Stimulated activated naive CD8-positive, alpha-beta T cell treated with anti-CD3 and anti-CD28 coated beads, Interleukin-15, Interleukin-2, amounts not matched to agents 100 U/mL and 50 U/mL, for 24 hours (primary cell): ENCODE measurements at regions not wholly inside any gene's neighbourhood (a gene's known extent, or its start where the extent isn't known, plus 50 kb on each side); places are given as distances from the start of the nearest gene placed in this dataset.
A peak's percentile ranks its signal among the peaks of the same experiment; 100 is the strongest.
"Not testable (repeated sequence)": the region's sequence is repeated elsewhere in the genome, so short reads cannot be mapped to it uniquely, and the experiment has no call there.

Source experiments
- ATAC-seq: fragments of 150-1000 bp; cut with Tn5 transposase; one replicate; pipeline ENCODE4 v1.10.0; 2021
- DNase-seq: peaks from one replicate; pipeline ENCODE4 v3.0.0; 2021

- DNase-seq, ATAC-seq: not testable (repeated sequence)
Measured at GRCh38 chr17:43345515-43345914, 53.3 kb upstream of the ARL4D start.

GRCh38 chr17:43344685-43345084 lies 54.1 kb upstream of the ARL4D start:
- DNase-seq (no peak), ATAC-seq (no peak)

GRCh38 chr17:43342589-43342890 lies 56.3 kb upstream of the ARL4D start:
- ATAC-seq (no peak), DNase-seq (no peak)

DNA sequence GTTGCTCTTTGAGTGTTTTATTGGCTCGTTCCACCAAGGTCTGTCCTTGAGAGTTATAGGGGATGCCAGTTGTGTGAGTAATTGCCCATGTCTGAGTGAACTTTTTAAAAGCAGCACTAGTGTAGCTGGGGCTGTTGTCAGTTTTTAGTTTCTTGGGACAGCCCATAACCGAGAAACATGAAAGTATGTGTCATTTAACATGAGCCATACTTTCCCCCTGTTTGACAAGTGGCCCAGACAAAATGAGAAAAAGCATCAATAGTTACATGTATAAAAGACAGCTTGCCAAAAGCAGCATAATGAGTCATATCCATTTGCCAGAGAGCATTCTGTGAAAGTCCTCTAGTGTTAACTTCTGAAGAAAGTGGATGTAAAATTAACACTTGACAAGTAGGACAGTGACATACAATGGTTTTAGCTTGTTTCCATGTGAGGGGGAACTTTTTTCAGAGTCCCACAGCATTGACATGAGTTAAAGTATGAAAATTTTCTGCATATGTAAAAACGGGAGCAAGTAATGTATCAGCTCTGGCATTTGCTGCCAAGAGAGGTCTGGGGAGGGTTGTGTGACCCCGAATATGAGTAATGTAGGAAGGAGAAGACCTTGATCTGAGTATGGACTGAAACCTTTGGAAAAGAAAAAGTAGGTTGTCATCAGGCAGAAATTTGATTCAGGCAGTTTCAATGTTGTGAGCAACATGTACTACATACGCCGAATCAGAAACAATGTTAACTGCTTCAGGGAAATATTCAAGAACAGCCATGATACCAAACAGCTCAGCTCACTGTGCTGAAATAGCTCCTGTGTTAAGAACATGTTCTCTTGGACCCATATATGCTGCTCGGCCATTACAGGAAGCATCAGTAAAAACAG lies 56.8 kb upstream of the ARL4D start:
- ATAC-seq = peak; percentile 95
- DNase-seq = no peak

DNA sequence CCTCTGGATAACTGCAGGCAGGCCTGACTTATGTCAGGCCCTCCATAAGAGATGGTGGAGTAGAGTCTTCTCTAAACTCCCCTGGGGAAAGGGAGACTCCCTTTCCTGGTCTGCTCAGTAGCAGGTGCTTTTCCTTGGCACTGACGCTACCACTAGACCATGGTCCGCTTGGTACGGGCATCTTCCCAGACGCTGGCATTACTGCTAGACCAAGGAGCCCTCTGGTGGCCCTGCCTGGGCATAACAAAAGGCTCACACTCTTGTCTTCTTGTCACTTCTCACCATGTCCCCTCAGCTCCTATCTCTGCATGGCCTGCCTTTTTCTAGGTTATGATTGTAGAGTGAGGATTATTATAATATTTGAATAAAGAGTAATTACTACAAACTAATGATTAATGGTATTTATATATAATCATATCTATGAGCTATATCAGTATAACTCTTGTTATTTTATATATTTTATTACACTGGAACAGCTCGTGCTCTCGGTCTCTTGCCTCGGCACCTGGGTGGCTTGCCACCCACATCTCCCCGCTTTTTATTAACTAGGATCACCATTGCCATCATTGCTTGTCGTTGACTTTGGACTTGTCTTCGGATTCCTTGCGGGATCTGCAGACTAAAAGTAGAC lies 59.8 kb upstream of the ARL4D start:
- ATAC-seq (no peak), DNase-seq (peak; percentile 72)

DNA sequence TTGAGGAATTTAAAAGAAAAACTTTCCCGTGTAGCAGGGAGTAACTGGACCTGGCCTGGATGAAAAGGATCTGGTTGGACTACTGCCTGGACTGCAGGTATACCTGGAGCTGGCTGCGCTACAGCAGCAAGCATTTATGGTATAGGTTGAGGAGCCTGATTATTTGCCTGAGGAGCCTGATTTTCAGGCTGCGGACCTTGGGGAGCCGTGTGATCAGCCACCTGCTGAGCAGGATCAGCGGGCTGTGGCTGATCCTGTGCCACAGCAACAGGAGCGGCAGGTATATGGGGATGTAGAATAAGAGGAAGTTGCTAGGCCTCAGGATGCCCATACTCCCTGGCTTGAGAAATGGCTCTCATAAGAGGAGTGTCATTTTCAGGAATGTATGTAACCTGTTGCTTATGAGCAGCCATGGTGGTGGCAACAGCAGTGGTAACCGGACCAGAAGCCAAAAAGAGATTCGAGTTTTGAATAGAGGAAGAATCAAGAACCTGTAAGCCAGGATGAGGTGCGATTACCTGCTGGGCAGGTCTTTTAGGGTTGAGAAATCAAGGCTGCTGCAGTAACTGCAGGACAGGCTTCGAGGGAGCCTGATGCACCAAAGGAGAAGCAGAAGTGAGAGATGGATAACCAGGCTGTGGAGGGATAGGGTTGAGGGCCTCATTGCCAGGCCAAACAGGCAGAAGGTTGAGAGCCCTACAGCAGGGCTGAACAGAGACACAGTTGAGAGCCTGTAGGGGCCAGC lies 60.9 kb upstream of the ARL4D start:
- DNase-seq (no peak), ATAC-seq (no peak)

DNA sequence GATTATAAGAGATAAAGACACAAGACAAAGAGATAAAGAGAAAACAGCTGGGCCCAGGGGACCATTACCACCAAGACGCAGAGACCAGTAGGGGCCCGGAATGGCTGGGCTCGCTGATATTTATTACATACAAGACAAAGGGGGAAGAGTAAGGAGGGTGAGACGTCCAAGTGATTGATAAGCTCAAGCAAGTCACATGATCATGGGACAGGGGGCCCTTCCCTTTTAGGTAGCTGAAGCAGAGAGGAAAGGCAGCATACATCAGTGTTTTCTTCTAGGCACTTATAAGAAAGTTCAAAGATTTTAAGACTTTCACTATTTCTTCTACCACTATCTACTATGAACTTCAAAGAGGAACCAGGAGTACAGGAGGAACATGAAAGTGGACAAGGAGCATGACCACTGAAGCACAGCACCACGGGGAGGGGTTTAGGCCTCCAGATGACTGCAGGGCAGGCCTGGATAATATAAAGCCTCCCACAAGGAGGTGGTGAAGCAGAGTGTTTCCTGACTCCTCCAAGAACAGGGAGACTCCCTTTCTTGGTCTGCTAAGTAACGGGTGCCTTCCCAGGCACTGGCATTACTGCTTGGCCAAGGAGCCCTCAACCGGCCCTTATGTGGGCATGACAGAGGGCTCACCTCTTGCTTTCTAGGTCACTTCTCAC lies 63.9 kb upstream of the ARL4D start:
- DNase-seq (no peak), ATAC-seq (no peak)

DNA sequence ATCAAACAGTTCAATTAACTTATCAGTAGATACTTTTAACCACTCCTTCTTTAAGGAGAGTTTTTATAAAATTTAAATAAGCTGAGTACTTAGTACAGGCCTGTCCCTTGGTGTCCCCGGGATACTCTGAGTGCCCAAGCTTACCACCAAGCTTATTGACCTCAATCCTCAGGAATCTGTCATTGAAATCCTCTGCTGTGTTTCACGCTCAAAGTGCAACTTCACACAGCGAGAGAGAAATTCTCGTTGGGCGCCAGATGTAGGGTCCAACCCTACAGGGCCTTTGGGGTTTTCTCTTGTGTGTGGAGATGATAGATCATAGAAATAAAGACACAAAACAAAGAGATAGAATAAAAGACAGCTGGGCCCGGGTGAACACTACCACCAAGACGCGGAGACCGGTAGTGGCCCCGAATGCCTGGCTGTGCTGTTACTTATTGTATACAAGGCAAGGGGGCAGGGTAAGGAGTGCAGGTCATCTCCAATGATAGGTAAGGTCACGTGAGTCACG lies 65.3 kb upstream of the ARL4D start:
- DNase-seq = no peak
- no peak for ATAC-seq

DNA sequence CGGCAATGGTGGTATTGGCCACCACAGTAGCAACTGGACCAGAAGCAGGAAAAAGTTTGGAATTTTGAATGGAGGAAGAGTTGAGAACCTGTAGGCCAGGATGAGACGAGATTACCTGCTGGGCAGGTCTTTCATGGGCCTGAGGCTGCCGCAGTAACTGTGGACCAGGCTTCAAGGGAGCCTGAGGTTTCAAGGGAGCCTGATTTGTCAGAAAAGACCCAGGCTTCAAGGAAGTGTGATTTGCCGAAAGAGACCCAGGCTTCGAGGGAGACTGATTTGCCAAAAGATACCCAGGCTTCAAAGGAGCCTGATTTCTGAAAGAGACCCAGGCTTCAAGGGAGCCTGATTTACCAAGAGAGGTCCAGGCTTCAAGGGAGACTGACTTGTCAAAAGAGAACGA lies 66.6 kb upstream of the ARL4D start:
- DNase-seq = no peak
- ATAC-seq = no peak

GRCh38 chr17:43330876-43331639 lies 67.7 kb upstream of the ARL4D start:
- DNase-seq (no peak), ATAC-seq (no peak)

- DNase-seq (no peak), ATAC-seq (no peak)
Measured at GRCh38 chr17:43329183-43329582, 69.6 kb upstream of the ARL4D start.

GRCh38 chr17:43328650-43329049 lies 70.1 kb upstream of the ARL4D start:
- no peak for DNase-seq

DNA sequence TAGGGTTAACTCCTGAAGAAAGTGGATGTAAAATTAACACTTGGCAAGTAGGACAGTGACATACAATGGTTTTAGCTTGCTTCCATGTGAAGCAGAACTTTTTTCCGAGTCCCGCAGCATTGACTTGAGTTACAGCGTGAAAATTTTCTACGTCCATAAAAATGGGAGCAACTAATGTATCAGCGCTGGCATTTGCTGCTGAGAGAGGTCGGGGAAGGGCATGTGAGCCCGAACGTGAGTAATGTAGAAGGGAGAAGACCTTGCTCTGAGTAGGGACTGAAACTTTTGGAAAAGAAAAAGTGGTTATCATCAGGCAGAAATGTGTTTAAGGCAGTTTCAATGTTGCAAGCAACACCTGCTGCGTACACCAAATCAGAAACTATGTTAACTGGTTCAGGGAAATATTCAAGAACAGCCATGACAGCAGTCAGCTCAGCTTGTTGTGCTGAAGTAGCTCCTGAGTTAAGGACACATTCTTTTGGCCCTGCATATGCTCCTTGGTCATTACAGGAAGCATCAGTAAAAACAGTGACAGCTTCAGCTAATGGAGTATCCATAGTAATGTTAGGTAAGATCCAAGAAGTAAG lies 70.9 kb upstream of the ARL4D start:
- ATAC-seq (no peak), DNase-seq (no peak)

More at GRCh38 chr17:43328650-43329049, 70.1 kb upstream of the ARL4D start:
- ATAC-seq = no peak

DNA sequence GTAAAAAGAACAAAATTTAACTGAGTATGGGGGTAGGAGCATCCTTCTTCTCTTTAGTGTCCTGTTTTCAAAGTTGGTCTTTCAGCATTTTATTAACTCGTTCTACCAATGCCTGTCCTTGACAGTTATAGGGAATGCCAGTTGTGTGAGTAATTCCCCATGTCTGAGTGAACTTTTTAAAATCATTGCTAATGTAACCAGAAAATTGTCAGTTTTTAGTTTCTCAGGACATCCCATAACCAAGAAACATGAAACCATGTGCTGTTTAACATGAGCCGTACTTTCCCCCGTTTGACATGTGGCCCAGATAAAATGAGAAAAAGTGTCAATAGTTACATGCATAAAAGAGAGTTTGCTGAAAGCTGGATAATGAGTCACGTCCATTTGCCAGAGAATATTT lies 71.4 kb upstream of the ARL4D start:
- no peak for DNase-seq
- no peak for ATAC-seq

DNA sequence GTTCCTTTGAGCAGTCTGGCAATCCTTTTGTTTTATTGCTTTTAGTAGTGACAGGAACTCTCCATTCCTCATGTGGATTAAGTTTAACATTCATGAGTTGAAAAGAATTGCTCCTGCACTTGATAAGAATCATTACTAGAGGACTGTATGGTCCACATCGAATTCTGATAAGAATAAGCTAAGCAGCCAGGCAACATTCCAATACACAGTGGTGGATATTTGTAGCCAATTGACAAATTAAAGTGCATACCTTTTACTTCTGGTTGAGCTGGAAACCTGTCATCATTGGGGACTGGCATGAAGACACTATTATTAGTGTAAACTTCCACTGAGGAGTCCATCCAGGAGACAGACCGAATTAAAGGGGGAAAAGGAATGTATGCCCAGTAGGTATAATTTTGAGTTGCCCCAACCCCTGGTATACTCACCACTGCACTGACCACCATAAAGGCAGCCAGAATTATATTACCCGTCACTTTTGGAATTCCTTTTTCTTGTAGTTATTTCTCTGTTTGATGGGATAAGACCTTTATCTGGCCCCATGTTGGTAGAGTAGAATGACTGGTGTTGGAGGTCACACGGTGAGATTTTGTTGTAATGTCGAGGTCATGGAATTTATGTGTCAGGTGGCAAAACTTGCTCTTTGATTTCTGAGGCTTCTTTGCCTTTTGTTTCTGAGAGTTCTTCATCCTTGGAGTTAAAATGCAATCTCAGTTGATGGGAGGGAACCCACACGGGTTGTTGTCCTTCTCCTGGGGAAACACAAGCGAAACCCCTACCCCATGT lies 72.1 kb upstream of the ARL4D start:
- DNase-seq = no peak
- ATAC-seq = no peak

GRCh38 chr17:43324205-43324893 lies 74.4 kb upstream of the ARL4D start:
- ATAC-seq = no peak
- DNase-seq = no peak

GRCh38 chr17:43319293-43320124 lies 79.3 kb upstream of the ARL4D start:
- no peak for ATAC-seq

DNA sequence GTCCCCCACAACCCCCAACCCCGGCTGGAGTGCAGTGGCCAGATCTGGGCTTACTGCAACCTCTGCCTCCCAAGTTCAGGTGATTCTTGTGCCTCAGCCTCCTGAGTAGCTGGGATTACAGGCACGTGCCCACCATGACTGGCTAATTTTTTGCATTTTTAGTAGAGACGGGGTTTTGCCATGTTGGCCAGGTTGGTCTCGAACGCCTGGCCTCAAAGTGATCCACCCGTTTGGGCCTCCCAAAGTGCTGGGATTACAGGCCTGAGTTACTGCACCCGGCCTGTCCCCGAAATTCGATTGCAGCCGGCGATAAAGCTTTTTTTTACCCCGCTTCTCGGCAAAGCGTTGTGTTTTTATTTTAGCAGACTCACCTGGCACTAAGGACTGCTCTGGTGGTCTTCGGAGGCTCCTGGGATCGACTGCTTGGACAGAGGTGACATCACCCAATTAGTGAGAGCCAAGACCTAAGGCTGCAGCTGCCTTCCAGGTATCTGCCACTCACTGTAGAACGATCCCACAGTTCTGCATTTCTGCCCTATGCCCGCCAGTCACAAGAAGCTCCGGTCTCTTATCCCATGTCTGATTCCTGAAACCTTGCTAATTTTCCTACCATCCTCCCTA lies 82.2 kb upstream of the ARL4D start:
- DNase-seq (no peak), ATAC-seq (no peak)

More at GRCh38 chr17:43319293-43320124, 79.3 kb upstream of the ARL4D start:
- DNase-seq = no peak
